ENCODE measurements at regions not wholly inside any gene's neighbourhood (a gene's known extent, or its start where the extent isn't known, plus 50 kb on each side); places are given as distances from the start of the nearest gene placed in this dataset.

- Histone ChIP-seq H4K20me1 (ENCODE audit: insufficient read depth, low read length) (no peaks in the 10 kb centered on the region), H3K36me3 (replicated peaks in 1 of 2; ENCODE audit: control insufficient read depth in 1 of 2, insufficient read depth in 2 of 2, low read length in 2 of 2) (no peaks in the 10 kb centered on the region), H3K9me3 (replicated peaks in 1 of 2; ENCODE audit: control insufficient read depth in 1 of 2, insufficient read depth in 1 of 2, low read length in 2 of 2) (no peaks in the 10 kb centered on the region), H3K79me2 (ENCODE audit: insufficient read depth, low read length) (no peaks in the 10 kb centered on the region), H3K27me3 (ENCODE audit: control insufficient read depth in 2 of 2, insufficient read depth in 2 of 2, low read length in 2 of 2) (no peaks in the 10 kb centered on the region), H2AFZ (ENCODE audit: insufficient read depth, low read depth, low read length, poor library complexity, severe bottlenecking) (no peak overlapping the region), H3K4me3 (replicated peaks in 1 of 3; ENCODE audit: low read depth in 2 of 3, low read length in 3 of 3) (no peak overlapping the region), H3K9ac (ENCODE audit: insufficient read depth, low read length, poor library complexity, severe bottlenecking) (no peak overlapping the region), H3K4me1 (ENCODE audit: control insufficient read depth in 1 of 2, insufficient read depth in 2 of 2, low read length in 2 of 2) (no peaks in the 10 kb centered on the region), H3K27ac (ENCODE audit: low read depth in 1 of 2, low read length in 2 of 2) (no peak overlapping the region), H3K4me2 (replicated peaks; ENCODE audit: extremely low read depth, low read length, poor library complexity, severe bottlenecking) (no peak overlapping the region)
- TF ChIP-seq CTCF (IDR thresholded peaks at IDR 0.05) = no peak
- no peaks in the 10 kb centered on the region for H3K4me1 Mint-ChIP-seq
- no peak overlapping the region for H3K27ac Mint-ChIP-seq
- peaks cover 0 to 1% (median 0%) of the 10 kb centered on the region in 3 donors for H3K27me3 Mint-ChIP-seq (ENCODE audit: low read depth in 3 of 3)
- peaks cover 0 to 4% (median 0%) of the 10 kb centered on the region in 7 donors for H3K9me3 Mint-ChIP-seq
- no peak for DNase-seq
- intact Hi-C loops (cut with micrococcal nuclease) = no loop called here
- H3K36me3 Mint-ChIP-seq = no peaks in the 10 kb centered on the region
- no peak overlapping the region for H3K4me3 Mint-ChIP-seq
These were observed 537.8 kb upstream of the ROBO2 start for GRCh38 chr3:76502076-76502475.

DNA sequence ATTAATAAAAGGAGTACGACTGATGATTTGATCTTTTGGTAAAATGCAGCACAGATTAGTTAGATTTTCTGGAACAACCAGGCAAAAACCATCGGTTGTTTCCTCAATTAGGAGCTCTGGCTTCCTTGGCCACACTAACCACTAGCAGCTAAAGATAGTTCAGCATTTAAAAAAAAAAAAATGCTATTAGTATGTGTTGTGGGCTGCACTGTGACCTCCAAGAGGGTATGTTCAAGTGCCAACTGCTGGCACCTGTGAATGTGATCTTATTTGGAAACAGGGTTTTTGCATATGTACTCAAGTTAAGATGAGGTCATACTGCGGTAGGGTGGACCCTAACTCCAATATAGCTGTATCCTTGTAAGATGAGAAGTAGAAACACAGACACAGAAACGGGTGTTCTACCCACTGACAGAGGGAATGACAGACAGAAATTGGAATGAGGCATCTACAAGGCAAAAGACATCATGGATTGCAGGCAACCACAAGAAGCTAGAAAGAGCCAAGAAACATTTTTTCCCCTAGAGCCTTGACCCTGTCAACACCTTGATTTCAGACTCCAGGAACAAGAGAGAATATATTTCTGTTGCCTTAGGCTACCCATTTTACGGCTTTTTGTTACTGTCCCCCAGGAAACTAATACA is 534.6 kb upstream of the ROBO2 start:
- no peak overlapping the region for H3K4me3 ChIP-seq (replicated peaks in 1 of 3; ENCODE audit: low read depth in 2 of 3, low read length in 3 of 3)
- H3K4me1 Mint-ChIP-seq = no peaks in the 10 kb centered on the region
- no peak overlapping the region for H3K4me2 ChIP-seq (replicated peaks; ENCODE audit: extremely low read depth, low read length, poor library complexity, severe bottlenecking)
- H3K9ac ChIP-seq (ENCODE audit: insufficient read depth, low read length, poor library complexity, severe bottlenecking) = no peak overlapping the region
- H3K4me3 Mint-ChIP-seq = no peak overlapping the region
- H3K9me3 Mint-ChIP-seq = peaks cover 0 to 3% (median 0%) of the 10 kb centered on the region in 7 donors
- no peak for DNase-seq
- H3K27ac ChIP-seq (ENCODE audit: low read depth in 1 of 2, low read length in 2 of 2) = no peak overlapping the region
- H3K36me3 Mint-ChIP-seq = no peaks in the 10 kb centered on the region
- intact Hi-C loops (cut with micrococcal nuclease) = no loop called here
- peaks cover 0 to 2% of the 10 kb centered on the region in 2 donors for H3K9me3 ChIP-seq (replicated peaks in 1 of 2; ENCODE audit: control insufficient read depth in 1 of 2, insufficient read depth in 1 of 2, low read length in 2 of 2)
- H3K4me1 ChIP-seq (ENCODE audit: control insufficient read depth in 1 of 2, insufficient read depth in 2 of 2, low read length in 2 of 2) = no peaks in the 10 kb centered on the region
- no peak overlapping the region for H2AFZ ChIP-seq (ENCODE audit: insufficient read depth, low read depth, low read length, poor library complexity, severe bottlenecking)
- H3K27me3 Mint-ChIP-seq (ENCODE audit: low read depth in 3 of 3) = no peaks in the 10 kb centered on the region
- TF ChIP-seq CTCF (IDR thresholded peaks at IDR 0.05) = no peak
- no peaks in the 10 kb centered on the region for H3K27me3 ChIP-seq (ENCODE audit: control insufficient read depth in 2 of 2, insufficient read depth in 2 of 2, low read length in 2 of 2)
- no peak overlapping the region for H3K27ac Mint-ChIP-seq
- H3K79me2 ChIP-seq (ENCODE audit: insufficient read depth, low read length) = no peaks in the 10 kb centered on the region
- WGBS (ENCODE audit: insufficient coverage) = 40% methylated on average over 1 of the region's 5 CpGs
- no peaks in the 10 kb centered on the region for H3K36me3 ChIP-seq (replicated peaks in 1 of 2; ENCODE audit: control insufficient read depth in 1 of 2, insufficient read depth in 2 of 2, low read length in 2 of 2)
- H4K20me1 ChIP-seq (ENCODE audit: insufficient read depth, low read length) = no peaks in the 10 kb centered on the region
